ENCODE measurements at regions not wholly inside any gene's neighbourhood (a gene's known extent, or its start where the extent isn't known, plus 50 kb on each side); places are given as distances from the start of the nearest gene placed in this dataset.

- TF ChIP-seq CTCF (IDR thresholded peaks at IDR 0.05) (no peak), EP300 (IDR thresholded peaks at IDR 0.05) (no peak), POLR2A (IDR thresholded peaks at IDR 0.05) (no peak)
Observed at GRCh38 chr3:144049374-144049773, 77.8 kb downstream of the DIPK2A start.

All from tibial nerve (tissue), 4 donors.